ENCODE measurements at regions not wholly inside any gene's neighbourhood (a gene's known extent, or its start where the extent isn't known, plus 50 kb on each side); places are given as distances from the start of the nearest gene placed in this dataset.

DNA sequence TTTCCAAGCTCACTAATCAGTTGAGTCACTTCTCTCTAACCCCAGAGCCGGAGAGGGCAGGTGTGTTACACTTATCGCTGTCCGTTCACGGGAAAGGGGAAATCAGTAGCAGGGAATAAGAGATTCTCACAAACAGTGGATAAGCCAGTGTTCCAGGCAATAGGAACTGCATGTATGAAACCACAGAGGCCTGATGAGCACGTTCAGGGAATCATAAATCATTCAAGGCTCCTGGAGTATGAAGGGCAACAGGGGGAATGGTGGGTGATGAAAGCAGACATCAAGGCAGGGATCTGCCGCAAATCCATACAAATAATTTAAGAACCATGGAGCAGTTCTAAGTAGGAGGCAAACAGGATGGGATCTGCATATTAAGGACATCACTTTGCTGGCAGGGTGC, 59.1 kb upstream of the ADGRG2 start:
- TF ChIP-seq, protein P1, sequence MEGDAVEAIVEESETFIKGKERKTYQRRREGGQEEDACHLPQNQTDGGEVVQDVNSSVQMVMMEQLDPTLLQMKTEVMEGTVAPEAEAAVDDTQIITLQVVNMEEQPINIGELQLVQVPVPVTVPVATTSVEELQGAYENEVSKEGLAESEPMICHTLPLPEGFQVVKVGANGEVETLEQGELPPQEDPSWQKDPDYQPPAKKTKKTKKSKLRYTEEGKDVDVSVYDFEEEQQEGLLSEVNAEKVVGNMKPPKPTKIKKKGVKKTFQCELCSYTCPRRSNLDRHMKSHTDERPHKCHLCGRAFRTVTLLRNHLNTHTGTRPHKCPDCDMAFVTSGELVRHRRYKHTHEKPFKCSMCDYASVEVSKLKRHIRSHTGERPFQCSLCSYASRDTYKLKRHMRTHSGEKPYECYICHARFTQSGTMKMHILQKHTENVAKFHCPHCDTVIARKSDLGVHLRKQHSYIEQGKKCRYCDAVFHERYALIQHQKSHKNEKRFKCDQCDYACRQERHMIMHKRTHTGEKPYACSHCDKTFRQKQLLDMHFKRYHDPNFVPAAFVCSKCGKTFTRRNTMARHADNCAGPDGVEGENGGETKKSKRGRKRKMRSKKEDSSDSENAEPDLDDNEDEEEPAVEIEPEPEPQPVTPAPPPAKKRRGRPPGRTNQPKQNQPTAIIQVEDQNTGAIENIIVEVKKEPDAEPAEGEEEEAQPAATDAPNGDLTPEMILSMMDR (IDR thresholded peaks at IDR 0.05; ENCODE audit: extremely low read depth in 1 of 2, insufficient read depth in 1 of 2, low read depth in 1 of 2, low read length in 2 of 2): no peak
- TF ChIP-seq POLR2A (IDR thresholded peaks at IDR 0.05; ENCODE audit: low read depth, low read length) (no peak), POLR2AphosphoS5 (IDR thresholded peaks at IDR 0.05; ENCODE audit: insufficient read depth, low read depth, low read length) (no peak), EZH2 (IDR thresholded peaks at IDR 0.05; ENCODE audit: borderline replicate concordance, low read depth, low read length, severe bottlenecking) (no peak), JUN (IDR thresholded peaks at IDR 0.05; ENCODE audit: borderline replicate concordance, insufficient read depth, insufficient read length, low read depth) (no peak), MYC (IDR thresholded peaks at IDR 0.05; ENCODE audit: low read depth, low read length) (no peak), GATA2 (IDR thresholded peaks at IDR 0.05; ENCODE audit: insufficient read depth, insufficient read length, low read depth, low read length) (no peak)
